ACHN (cell line): ENCODE measurements at regions not wholly inside any gene's neighbourhood (a gene's known extent, or its start where the extent isn't known, plus 50 kb on each side); places are given as distances from the start of the nearest gene placed in this dataset.

ENCODE experiments used
- DNase-seq: peaks from one replicate; pipeline ENCODE4 v3.0.0-alpha.2; 2015
- in situ Hi-C: cut with HindIII; loops from 2 replicates; pipeline ENCODE4 v1.10.0; 2017; ENCODE audit warnings: low sequenced_read_pairs, low pct_ligation_motif_present, low pct_unique_long_range_greater_than_20kb

GRCh38 chr6:91573826-91574416 is 987.0 kb upstream of the MAP3K7 start:
- in situ Hi-C loops: no loop called here
- no peak for DNase-seq

GRCh38 chr6:91572878-91573277 is 986.0 kb upstream of the MAP3K7 start:
- in situ Hi-C loops: no loop called here

GRCh38 chr6:91569071-91569470 is 982.2 kb upstream of the MAP3K7 start:
- in situ Hi-C loops: no loop called here
- no peak for DNase-seq

More at GRCh38 chr6:91572878-91573277, 986.0 kb upstream of the MAP3K7 start:
- DNase-seq: no peak

GRCh38 chr6:91566467-91566866 is 979.6 kb upstream of the MAP3K7 start:
- no peak for DNase-seq

GRCh38 chr6:91565207-91565606 is 978.3 kb upstream of the MAP3K7 start:
- in situ Hi-C loops: no loop called here

More at GRCh38 chr6:91566467-91566866, 979.6 kb upstream of the MAP3K7 start:
- in situ Hi-C loops: no loop called here

GRCh38 chr6:91562955-91563354 is 976.1 kb upstream of the MAP3K7 start:
- in situ Hi-C loops: no loop called here
- no peak for DNase-seq

More at GRCh38 chr6:91565207-91565606, 978.3 kb upstream of the MAP3K7 start:
- no peak for DNase-seq

GRCh38 chr6:91560409-91560808 is 973.5 kb upstream of the MAP3K7 start:
- in situ Hi-C loops: no loop called here
- no peak for DNase-seq

- DNase-seq: no peak
- in situ Hi-C loops: no loop called here
Observed at GRCh38 chr6:91540902-91541301, 954.0 kb upstream of the MAP3K7 start.

GRCh38 chr6:91539456-91539855 is 952.6 kb upstream of the MAP3K7 start:
- DNase-seq: no peak
- in situ Hi-C loops: no loop called here

- no peak for DNase-seq
- in situ Hi-C loops: no loop called here
Observed at GRCh38 chr6:91538622-91539021, 951.8 kb upstream of the MAP3K7 start.

GRCh38 chr6:91534614-91535013 is 947.7 kb upstream of the MAP3K7 start:
- peak; percentile 24 for DNase-seq
- in situ Hi-C loops: no loop called here

GRCh38 chr6:91523511-91523910 is 936.6 kb upstream of the MAP3K7 start:
- in situ Hi-C loops: no loop called here

GRCh38 chr6:91521999-91522398 is 935.1 kb upstream of the MAP3K7 start:
- DNase-seq: no peak
- in situ Hi-C loops: no loop called here

More at GRCh38 chr6:91523511-91523910, 936.6 kb upstream of the MAP3K7 start:
- DNase-seq: no peak

- DNase-seq: no peak
- in situ Hi-C loops: no loop called here
Observed at GRCh38 chr6:91509711-91510110, 922.8 kb upstream of the MAP3K7 start.

GRCh38 chr6:91509039-91509438 is 922.2 kb upstream of the MAP3K7 start:
- no peak for DNase-seq
- in situ Hi-C loops: no loop called here

GRCh38 chr6:91506509-91506908 is 919.6 kb upstream of the MAP3K7 start:
- in situ Hi-C loops: no loop called here
- no peak for DNase-seq

- in situ Hi-C loops: no loop called here
- no peak for DNase-seq
Observed at GRCh38 chr6:91505199-91505598, 918.3 kb upstream of the MAP3K7 start.

GRCh38 chr6:91501930-91502329 is 915.1 kb upstream of the MAP3K7 start:
- no peak for DNase-seq
- in situ Hi-C loops: no loop called here

- in situ Hi-C loops: no loop called here
- no peak for DNase-seq
Observed at GRCh38 chr6:91500689-91501303, 913.9 kb upstream of the MAP3K7 start.

GRCh38 chr6:91498576-91498975 is 911.7 kb upstream of the MAP3K7 start:
- DNase-seq: no peak
- in situ Hi-C loops: no loop called here
